HCT116 (cell line): ENCODE measurements at regions not wholly inside any gene's neighbourhood (a gene's known extent, or its start where the extent isn't known, plus 50 kb on each side); places are given as distances from the start of the nearest gene placed in this dataset.

ENCODE experiments used
- ATAC-seq: fragments of 200-7000 bp; cut with Tn5 transposase; 2 replicates; pipeline ENCODE4 v1.9.1; 2020; ENCODE audit warnings: mild to moderate bottlenecking, moderate library complexity
- BruUV-seq: library from RNA; stranded (reverse); fragments of 400-500 nt; replicated peaks from 2 replicates; lab custom pipeline; 2021; lab: Mats Ljungman, UMichigan
- CTCF ChIA-PET: fragments of 300-600 bp; sonication (Branson Sonifier 250); formaldehyde crosslinking; loops from one replicate; lab custom pipeline; 2021; ENCODE audit warnings: antibody characterized with exemption; lab: Charles Lee
- POLR2A ChIA-PET: fragments of 300-600, 350-600 bp; sonication (Branson Sonifier 250); formaldehyde crosslinking; loops from one replicate; lab custom pipeline; 2021; ENCODE audit warnings: antibody characterized with exemption; lab: Charles Lee
- RAD21 ChIA-PET, 2 experiments: fragments of 300-600 bp; sonication (Branson Sonifier 250); formaldehyde crosslinking; loops; one replicate each; lab custom pipeline; 2023; ENCODE audit warnings: low total read pairs in 2 of 2; ENCODE audit not compliant: uncharacterized antibody in 2 of 2, unreplicated experiment in 2 of 2, low non-redundant PET in 1 of 2; lab: Charles Lee
- DNase-seq: peaks from one replicate; pipeline ENCODE4 v3.0.0-alpha.2; 2010; ENCODE audit warnings: low read depth, low spot score
- H2AFZ ChIP-seq: fragments of 200-600 bp; shearing (Covaris generic), sonication (generic); 2 replicates; pipeline ENCODE4 v1.6.1; 2017; ENCODE audit warnings: low read depth, mixed run types, mixed read lengths, antibody characterized with exemption, low read length; ENCODE audit not compliant: poor library complexity, severe bottlenecking
- H3K27ac ChIP-seq: 2 replicates; pipeline ENCODE4 v1.5.1; 2012; ENCODE audit warnings: low read depth, low read length
- H3K27me3 ChIP-seq: fragments of 200-600 bp; sonication (generic); 2 replicates; pipeline ENCODE4 v1.6.1; 2016; ENCODE audit warnings: mixed run types, low read length, mixed read lengths; ENCODE audit not compliant: insufficient read depth
- H3K36me3 ChIP-seq, 2 experiments: fragments of 200-500 bp in 1 of 2; fragments of 200-600 bp in 1 of 2; sonication (Bioruptor generic) in 1 of 2; sonication (generic) in 1 of 2; 2 replicates each; pipeline versions ENCODE4 v1.5.1 to v1.6.1; 2014 to 2016; ENCODE audit warnings: low read length in 2 of 2, inconsistent platforms in 1 of 2, mixed read lengths in 1 of 2, mixed run types in 1 of 2; ENCODE audit not compliant: insufficient read depth in 2 of 2, control insufficient read depth in 1 of 2
- H3K4me1 ChIP-seq, 2 experiments: fragments of 200-600 bp in 1 of 2; sonication (generic) in 1 of 2; 2 replicates each; pipeline versions ENCODE4 v1.5.1 to v1.6.1; 2012 to 2017; ENCODE audit warnings: low read length in 2 of 2, inconsistent platforms in 1 of 2, mild to moderate bottlenecking in 1 of 2, mixed read lengths in 1 of 2, mixed run types in 1 of 2, moderate library complexity in 1 of 2; ENCODE audit not compliant: insufficient read depth in 2 of 2, control insufficient read depth in 1 of 2
- H3K4me2 ChIP-seq: fragments of 200-600 bp; sonication (generic); 2 replicates; pipeline ENCODE4 v1.6.1; 2017; ENCODE audit warnings: mixed run types, low read length, mixed read lengths
- H3K4me3 ChIP-seq, 2 experiments: fragments of 200-600 bp in 1 of 2; sonication (generic) in 1 of 2; replicated peaks in 1 of 2; 2 replicates each; pipeline ENCODE4 v1.5.1; 2011 to 2016; ENCODE audit warnings: low read length in 2 of 2, control low read depth in 1 of 2, low read depth in 1 of 2, mild to moderate bottlenecking in 1 of 2, mixed read lengths in 1 of 2, mixed run types in 1 of 2
- H3K79me2 ChIP-seq: fragments of 200-600 bp; sonication (generic); 2 replicates; pipeline ENCODE4 v1.6.1; 2017; ENCODE audit warnings: mild to moderate bottlenecking, mixed run types, low read length, moderate library complexity, mixed read lengths; ENCODE audit not compliant: insufficient read depth
- H3K9ac ChIP-seq: fragments of 200-600 bp; sonication (generic); 2 replicates; pipeline ENCODE4 v1.6.1; 2016; ENCODE audit warnings: low read length, mixed read lengths
- H3K9me2 ChIP-seq: fragments of 200-600 bp; sonication (generic), shearing (Covaris generic); 2 replicates; pipeline ENCODE4 v1.6.1; 2017; ENCODE audit warnings: mixed run types, mild to moderate bottlenecking, moderate library complexity; ENCODE audit not compliant: insufficient read depth
- H3K9me3 ChIP-seq, 2 experiments: fragments of 200-500 bp in 1 of 2; fragments of 200-600 bp in 1 of 2; sonication (Bioruptor generic) in 1 of 2; sonication (generic) in 1 of 2; 2 replicates each; pipeline ENCODE4 v1.6.1; 2014 to 2017; ENCODE audit warnings: low read length in 2 of 2, mixed read lengths in 2 of 2, inconsistent platforms in 1 of 2, low read depth in 1 of 2, mild to moderate bottlenecking in 1 of 2, mixed run types in 1 of 2, moderate library complexity in 1 of 2; ENCODE audit not compliant: control insufficient read depth in 1 of 2, insufficient read depth in 1 of 2
- H4K20me1 ChIP-seq: fragments of 200-600 bp; sonication (generic), shearing (Covaris generic); 2 replicates; pipeline ENCODE4 v1.6.1; 2017; ENCODE audit warnings: mixed run types, mild to moderate bottlenecking, moderate library complexity; ENCODE audit not compliant: insufficient read depth
- CBX3 ChIP-seq: IDR thresholded peaks from 2 replicates; pipeline ENCODE4 v1.6.1; 2012; ENCODE audit warnings: low read depth
- CEBPB ChIP-seq: IDR thresholded peaks from 2 replicates; pipeline ENCODE4 v1.6.1; 2012; ENCODE audit warnings: low read depth
- EGR1 ChIP-seq: IDR thresholded peaks from 2 replicates; pipeline ENCODE4 v1.6.1; 2012; ENCODE audit warnings: low read depth
- EZH2 ChIP-seq: fragments of 200-600 bp; sonication (generic); IDR thresholded peaks from 2 replicates; pipeline ENCODE4 v1.6.1; 2017; ENCODE audit warnings: antibody characterized with exemption, mixed run types
- POLR2A ChIP-seq: IDR thresholded peaks from 2 replicates; pipeline ENCODE4 v1.7.0; 2011; ENCODE audit warnings: borderline replicate concordance; ENCODE audit not compliant: insufficient read depth, insufficient read length; ENCODE audit errors: extremely low read depth
- intact Hi-C: fragments of 100-400 bp; cut with micrococcal nuclease; formaldehyde crosslinking; loops from 2 replicates; pipeline ENCODE4 v1.10.0; 2022
- TF ChIP-seq, protein P1 (sequence below): IDR thresholded peaks from 2 replicates; pipeline ENCODE4 v1.6.1; 2012
- TF ChIP-seq, protein P2 (sequence below): IDR thresholded peaks from 2 replicates; pipeline ENCODE4 v1.6.1; 2011; ENCODE audit warnings: mild to moderate bottlenecking, low read length, moderate library complexity; ENCODE audit not compliant: insufficient replicate concordance; ENCODE audit errors: extremely low read depth
- TF ChIP-seq, protein P3 (sequence below), 3 experiments: fragments of 200-600 bp in 1 of 3; sonication (generic) in 1 of 3; IDR thresholded peaks in 2 of 3; conservative IDR thresholded peaks in 1 of 3; 2 replicates each; pipeline ENCODE4 v1.5.1; 2012 to 2017; ENCODE audit warnings: low read depth in 2 of 3, low read length in 2 of 3, antibody characterized with exemption in 1 of 3, borderline replicate concordance in 1 of 3, control low read depth in 1 of 3, mild to moderate bottlenecking in 1 of 3, mixed read lengths in 1 of 3, mixed run types in 1 of 3, moderate library complexity in 1 of 3; ENCODE audit not compliant: insufficient read depth in 1 of 3

DNA sequence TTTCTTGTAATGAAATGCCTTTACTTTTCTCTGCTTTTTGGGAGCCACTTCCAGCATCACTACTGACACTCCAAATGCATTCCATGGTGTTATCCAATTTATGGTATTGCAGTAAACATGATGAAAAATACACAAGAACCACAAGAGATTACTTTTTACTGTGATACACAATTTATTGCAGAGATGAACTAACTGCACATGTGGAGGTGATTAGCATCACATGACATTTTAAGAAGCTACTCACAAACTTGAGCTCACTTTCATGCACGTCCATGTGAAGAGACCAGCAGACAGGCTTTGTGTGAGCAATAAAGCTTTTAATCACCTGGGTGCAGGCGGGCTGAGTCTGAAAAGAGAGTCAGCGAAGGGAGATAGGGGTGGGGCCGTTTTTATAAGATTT is 780.5 kb upstream of the GOT2 start:
- H3K27me3 ChIP-seq = no peaks in the 10 kb centered on the region
- H4K20me1 ChIP-seq = no peaks in the 10 kb centered on the region
- no peaks in the 10 kb centered on the region for H3K36me3 ChIP-seq
- no peaks in the 10 kb centered on the region for H3K9me2 ChIP-seq
- no peak for DNase-seq
- no TSS peak for BruUV-seq
- POLR2A ChIA-PET = no interaction called here
- no peak overlapping the region for H3K27ac ChIP-seq
- TF ChIP-seq CBX3 = no peak
- TF ChIP-seq CEBPB = no peak
- TF ChIP-seq, protein P1, sequence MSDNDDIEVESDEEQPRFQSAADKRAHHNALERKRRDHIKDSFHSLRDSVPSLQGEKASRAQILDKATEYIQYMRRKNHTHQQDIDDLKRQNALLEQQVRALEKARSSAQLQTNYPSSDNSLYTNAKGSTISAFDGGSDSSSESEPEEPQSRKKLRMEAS = no peak
- TF ChIP-seq, protein P2, sequence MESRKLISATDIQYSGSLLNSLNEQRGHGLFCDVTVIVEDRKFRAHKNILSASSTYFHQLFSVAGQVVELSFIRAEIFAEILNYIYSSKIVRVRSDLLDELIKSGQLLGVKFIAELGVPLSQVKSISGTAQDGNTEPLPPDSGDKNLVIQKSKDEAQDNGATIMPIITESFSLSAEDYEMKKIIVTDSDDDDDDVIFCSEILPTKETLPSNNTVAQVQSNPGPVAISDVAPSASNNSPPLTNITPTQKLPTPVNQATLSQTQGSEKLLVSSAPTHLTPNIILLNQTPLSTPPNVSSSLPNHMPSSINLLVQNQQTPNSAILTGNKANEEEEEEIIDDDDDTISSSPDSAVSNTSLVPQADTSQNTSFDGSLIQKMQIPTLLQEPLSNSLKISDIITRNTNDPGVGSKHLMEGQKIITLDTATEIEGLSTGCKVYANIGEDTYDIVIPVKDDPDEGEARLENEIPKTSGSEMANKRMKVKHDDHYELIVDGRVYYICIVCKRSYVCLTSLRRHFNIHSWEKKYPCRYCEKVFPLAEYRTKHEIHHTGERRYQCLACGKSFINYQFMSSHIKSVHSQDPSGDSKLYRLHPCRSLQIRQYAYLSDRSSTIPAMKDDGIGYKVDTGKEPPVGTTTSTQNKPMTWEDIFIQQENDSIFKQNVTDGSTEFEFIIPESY = no peak
- TF ChIP-seq EZH2 = no peak
- TF ChIP-seq EGR1 = no peak
- no peak for TF ChIP-seq POLR2A
- TF ChIP-seq, protein P3, sequence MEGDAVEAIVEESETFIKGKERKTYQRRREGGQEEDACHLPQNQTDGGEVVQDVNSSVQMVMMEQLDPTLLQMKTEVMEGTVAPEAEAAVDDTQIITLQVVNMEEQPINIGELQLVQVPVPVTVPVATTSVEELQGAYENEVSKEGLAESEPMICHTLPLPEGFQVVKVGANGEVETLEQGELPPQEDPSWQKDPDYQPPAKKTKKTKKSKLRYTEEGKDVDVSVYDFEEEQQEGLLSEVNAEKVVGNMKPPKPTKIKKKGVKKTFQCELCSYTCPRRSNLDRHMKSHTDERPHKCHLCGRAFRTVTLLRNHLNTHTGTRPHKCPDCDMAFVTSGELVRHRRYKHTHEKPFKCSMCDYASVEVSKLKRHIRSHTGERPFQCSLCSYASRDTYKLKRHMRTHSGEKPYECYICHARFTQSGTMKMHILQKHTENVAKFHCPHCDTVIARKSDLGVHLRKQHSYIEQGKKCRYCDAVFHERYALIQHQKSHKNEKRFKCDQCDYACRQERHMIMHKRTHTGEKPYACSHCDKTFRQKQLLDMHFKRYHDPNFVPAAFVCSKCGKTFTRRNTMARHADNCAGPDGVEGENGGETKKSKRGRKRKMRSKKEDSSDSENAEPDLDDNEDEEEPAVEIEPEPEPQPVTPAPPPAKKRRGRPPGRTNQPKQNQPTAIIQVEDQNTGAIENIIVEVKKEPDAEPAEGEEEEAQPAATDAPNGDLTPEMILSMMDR (IDR thresholded peaks at IDR 0.05 in 2 of 3, conservative IDR thresholded peaks at IDR 0.05 in 1 of 3; ENCODE audit: borderline replicate concordance in 1 of 3, insufficient read depth in 1 of 3, low read depth in 2 of 3, low read length in 2 of 3) = no peak
- ATAC-seq = no peak
- H3K79me2 ChIP-seq = no peaks in the 10 kb centered on the region
- no peak overlapping the region for H3K4me2 ChIP-seq
- no peak overlapping the region for H2AFZ ChIP-seq
- intact Hi-C loops = no loop called here
- H3K9ac ChIP-seq = no peak overlapping the region
- CTCF ChIA-PET = no interaction called here
- RAD21 ChIA-PET = no interaction called here
- H3K4me3 ChIP-seq = no peak overlapping the region
- H3K9me3 ChIP-seq = peaks cover 3 to 12% of the 10 kb centered on the region in 2 experiments; a peak in 2 of 4 replicates
- H3K4me1 ChIP-seq = no peaks in the 10 kb centered on the region
